H9 (cell line): ENCODE measurements at regions not wholly inside any gene's neighbourhood (a gene's known extent, or its start where the extent isn't known, plus 50 kb on each side); places are given as distances from the start of the nearest gene placed in this dataset.
"Not testable (repeated sequence)": the region's sequence is repeated elsewhere in the genome, so short reads cannot be mapped to it uniquely, and the experiment has no call there.

Experiments used
- DNase-seq: peaks from one replicate; pipeline ENCODE4 v3.0.0-alpha.2; 2017
- H2AFZ ChIP-seq: one replicate; pipeline ENCODE4 v1.6.1; 2013; ENCODE audit warnings: mild to moderate bottlenecking, low read length, control low read depth, moderate library complexity
- H2AK5ac ChIP-seq: 2 replicates; pipeline ENCODE4 v1.6.1; 2013; ENCODE audit warnings: low read length, control low read depth, mixed read lengths; ENCODE audit not compliant: insufficient read length
- H2BK120ac ChIP-seq: one replicate; pipeline ENCODE4 v1.6.1; 2013; ENCODE audit warnings: low read depth, mild to moderate bottlenecking, low read length, control low read depth, inconsistent platforms; ENCODE audit not compliant: poor library complexity, severe bottlenecking
- H2BK12ac ChIP-seq: 2 replicates; pipeline ENCODE4 v1.6.1; 2013; ENCODE audit warnings: low read length, control low read depth, mixed read lengths, low read depth; ENCODE audit not compliant: insufficient read length
- H2BK15ac ChIP-seq: 2 replicates; pipeline ENCODE4 v1.6.1; 2013; ENCODE audit warnings: low read depth, low read length, control low read depth
- H2BK20ac ChIP-seq: one replicate; pipeline ENCODE4 v1.6.1; 2013; ENCODE audit warnings: low read depth, mild to moderate bottlenecking, low read length, control low read depth, inconsistent platforms; ENCODE audit not compliant: poor library complexity, severe bottlenecking
- H2BK5ac ChIP-seq: 2 replicates; pipeline ENCODE4 v1.6.1; 2013; ENCODE audit warnings: low read length, control low read depth, mixed read lengths; ENCODE audit not compliant: insufficient read length
- H3K14ac ChIP-seq: 2 replicates; pipeline ENCODE4 v1.6.1; 2013; ENCODE audit warnings: low read length, control low read depth; ENCODE audit not compliant: insufficient read depth
- H3K18ac ChIP-seq: 2 replicates; pipeline ENCODE4 v1.6.1; 2013; ENCODE audit warnings: low read depth, mild to moderate bottlenecking, mixed read lengths, low read length, control low read depth; ENCODE audit not compliant: insufficient read length
- H3K23ac ChIP-seq: 2 replicates; pipeline ENCODE4 v1.6.1; 2013; ENCODE audit warnings: low read length, control low read depth, mixed read lengths, low read depth; ENCODE audit not compliant: insufficient read length
- H3K23me2 ChIP-seq: 2 replicates; pipeline ENCODE4 v1.6.1; 2013; ENCODE audit warnings: low read depth, mild to moderate bottlenecking, mixed read lengths, low read length, control low read depth; ENCODE audit not compliant: insufficient read length, poor library complexity, severe bottlenecking
- H3K27ac ChIP-seq: 2 replicates; pipeline ENCODE4 v1.5.1; 2013; ENCODE audit warnings: low read length, control low read depth, mixed read lengths, low read depth; ENCODE audit not compliant: insufficient read length
- H3K27me3 ChIP-seq: 2 replicates; pipeline ENCODE4 v1.6.1; 2013; ENCODE audit warnings: low read length, control low read depth, inconsistent platforms; ENCODE audit not compliant: insufficient read depth
- H3K4ac ChIP-seq: 2 replicates; pipeline ENCODE4 v1.6.1; 2013; ENCODE audit warnings: low read depth, mild to moderate bottlenecking, control low read depth, inconsistent platforms, low read length, moderate library complexity
- H3K4me1 ChIP-seq: 2 replicates; pipeline ENCODE4 v1.6.1; 2013; ENCODE audit warnings: low read length, control low read depth, inconsistent platforms; ENCODE audit not compliant: insufficient read depth
- H3K4me2 ChIP-seq: 2 replicates; pipeline ENCODE4 v1.6.1; 2013; ENCODE audit warnings: low read length, control low read depth, mixed read lengths; ENCODE audit not compliant: insufficient read length, insufficient read depth
- H3K56ac ChIP-seq: 2 replicates; pipeline ENCODE4 v1.6.1; 2013; ENCODE audit warnings: low read depth, mild to moderate bottlenecking, mixed read lengths, low read length, control low read depth; ENCODE audit not compliant: insufficient read length
- H3K79me1 ChIP-seq: 2 replicates; pipeline ENCODE4 v1.6.1; 2013; ENCODE audit warnings: low read depth, mild to moderate bottlenecking, moderate library complexity, low read length, control low read depth, inconsistent platforms; ENCODE audit not compliant: insufficient read depth, poor library complexity, severe bottlenecking
- H3K79me2 ChIP-seq: 2 replicates; pipeline ENCODE4 v1.6.1; 2013; ENCODE audit warnings: low read length, control low read depth, inconsistent platforms; ENCODE audit not compliant: insufficient read depth
- H3K9ac ChIP-seq: 2 replicates; pipeline ENCODE4 v1.6.1; 2013; ENCODE audit warnings: low read length, control low read depth, mixed read lengths; ENCODE audit not compliant: insufficient read length; ENCODE audit errors: extremely low read depth
- H3K9me3 ChIP-seq: one replicate; pipeline ENCODE4 v1.6.1; 2013; ENCODE audit warnings: low read depth, low read length, inconsistent platforms; ENCODE audit not compliant: control insufficient read depth
- H3T11ph ChIP-seq: one replicate; pipeline ENCODE4 v1.6.1; 2013; ENCODE audit warnings: mild to moderate bottlenecking, low read length, control low read depth, inconsistent platforms
- H4K20me1 ChIP-seq: one replicate; pipeline ENCODE4 v1.6.1; 2013; ENCODE audit not compliant: control insufficient read depth, insufficient read length, insufficient read depth
- H4K5ac ChIP-seq: 2 replicates; pipeline ENCODE4 v1.6.1; 2013; ENCODE audit warnings: low read depth, mild to moderate bottlenecking, mixed read lengths, low read length, control low read depth; ENCODE audit not compliant: insufficient read length
- H4K8ac ChIP-seq: replicated peaks from 2 replicates; pipeline ENCODE4 v1.6.1; 2013; ENCODE audit warnings: low read length, control low read depth, mixed read lengths, low read depth; ENCODE audit not compliant: insufficient read length
- H4K91ac ChIP-seq: 2 replicates; pipeline ENCODE4 v1.6.1; 2013; ENCODE audit warnings: low read depth, mild to moderate bottlenecking, moderate library complexity, mixed read lengths, low read length, control low read depth; ENCODE audit not compliant: insufficient read length
- H3K27ac Mint-ChIP-seq, 3 experiments: 2 replicates in 2 of 3; 3 replicates in 1 of 3; pipeline ENCODE4 v1.8.0; 2020 to 2021; ENCODE audit warnings: mixed read lengths in 3 of 3, mild to moderate bottlenecking in 1 of 3, moderate library complexity in 1 of 3
- H3K27me3 Mint-ChIP-seq: 2 replicates; pipeline ENCODE4 v1.8.0; 2021; ENCODE audit warnings: low read depth, mild to moderate bottlenecking, moderate library complexity, mixed read lengths
- H3K36me3 Mint-ChIP-seq, 3 experiments: 2 replicates in 2 of 3; 3 replicates in 1 of 3; pipeline ENCODE4 v1.8.0; 2020 to 2021; ENCODE audit warnings: low read depth in 3 of 3, mixed read lengths in 3 of 3; ENCODE audit not compliant: insufficient read depth in 1 of 3
- H3K4me1 Mint-ChIP-seq, 2 experiments: 2 replicates each; pipeline ENCODE4 v1.8.0; 2020; ENCODE audit warnings: mixed read lengths in 2 of 2
- H3K4me3 Mint-ChIP-seq, 2 experiments: 2 replicates in 1 of 2; 3 replicates in 1 of 2; pipeline ENCODE4 v1.8.0; 2020 to 2021; ENCODE audit warnings: mild to moderate bottlenecking in 2 of 2, mixed read lengths in 2 of 2, moderate library complexity in 1 of 2
- H3K9me3 Mint-ChIP-seq, 2 experiments: 2 replicates in 1 of 2; 3 replicates in 1 of 2; pipeline ENCODE4 v1.8.0; 2020; ENCODE audit warnings: mild to moderate bottlenecking in 2 of 2, mixed read lengths in 2 of 2, moderate library complexity in 1 of 2
- CTCF ChIP-seq: fragments of 200-600 bp; sonication (generic); conservative IDR thresholded peaks from 3 replicates; pipeline ENCODE4 v1.8.0; 2021; ENCODE audit warnings: antibody characterized with exemption, mild to moderate bottlenecking
- WGBS: extraction: QIAGEN DNeasy Blood & Tissue Kit; methylation state at CpG from one replicate; pipeline ENCODE4 v1.1.7; 2013; ENCODE audit warnings: missing lambda C conversion rate, low lambda C conversion rate, mixed read lengths; ENCODE audit not compliant: insufficient read length; ENCODE audit errors: extremely low coverage; 5-methylcytosine and 5-hydroxymethylcytosine counted together

- no CpG with 5 or more reads among the region's 3 CpGs for WGBS
- Histone ChIP-seq H3K9ac (no peak overlapping the region), H4K5ac (no peak overlapping the region), H2BK12ac (no peak overlapping the region), H3K9me3 (no peaks in the 10 kb centered on the region), H3K4me1 (no peaks in the 10 kb centered on the region), H3T11ph (no peak overlapping the region), H2BK15ac (no peak overlapping the region), H4K91ac (no peak overlapping the region), H3K4me2 (no peak overlapping the region), H3K4ac (no peak overlapping the region), H2BK120ac (no peak overlapping the region), H3K79me2 (no peaks in the 10 kb centered on the region), H3K23ac (no peak overlapping the region), H4K8ac (no peak overlapping the region), H3K23me2 (no peaks in the 10 kb centered on the region), H4K20me1 (no peaks in the 10 kb centered on the region), H2AK5ac (no peak overlapping the region), H3K79me1 (no peaks in the 10 kb centered on the region), H2BK20ac (no peak overlapping the region), H3K18ac (no peak overlapping the region), H2BK5ac (no peak overlapping the region), H3K14ac (no peak overlapping the region), H3K56ac (no peak overlapping the region), H2AFZ (no peak overlapping the region), H3K27me3 (no peaks in the 10 kb centered on the region), H3K27ac (no peak overlapping the region)
- Mint-ChIP-seq H3K36me3 (no peaks in the 10 kb centered on the region; a peak in 3 of 7 replicates), H3K27me3 (no peaks in the 10 kb centered on the region), H3K4me3 (no peak overlapping the region), H3K4me1 (no peaks in the 10 kb centered on the region), H3K27ac (no peak overlapping the region), H3K9me3 (no peaks in the 10 kb centered on the region; a peak in 1 of 5 replicates)
- no peak for TF ChIP-seq CTCF
- DNase-seq: no peak
These were observed 650.3 kb upstream of the CDH10 start for GRCh38 chr5:25295067-25295466.

- H3K27ac Mint-ChIP-seq, H3K4me1 Mint-ChIP-seq, H3K4me2 ChIP-seq, H4K20me1 ChIP-seq, H3K23ac ChIP-seq, H3K9ac ChIP-seq, H3K27me3 ChIP-seq, H3K4me1 ChIP-seq, H3K56ac ChIP-seq, H3K4me3 Mint-ChIP-seq, H3K14ac ChIP-seq, H3K4ac ChIP-seq, H3K9me3 ChIP-seq, H3K23me2 ChIP-seq, H2BK120ac ChIP-seq, H3K36me3 Mint-ChIP-seq, DNase-seq, H2AK5ac ChIP-seq, H2BK5ac ChIP-seq, H3K79me1 ChIP-seq, H2BK20ac ChIP-seq, H3K9me3 Mint-ChIP-seq, H4K91ac ChIP-seq, H4K5ac ChIP-seq, H2BK12ac ChIP-seq, H2AFZ ChIP-seq, H2BK15ac ChIP-seq, H3K18ac ChIP-seq, H3T11ph ChIP-seq, H4K8ac ChIP-seq, H3K27me3 Mint-ChIP-seq, H3K27ac ChIP-seq, H3K79me2 ChIP-seq: not testable (repeated sequence)
- WGBS: no CpG with 5 or more reads among the region's 2 CpGs
These were observed 645.0 kb upstream of the CDH10 start for GRCh38 chr5:25289766-25290165.
